K562 (cell line): ENCODE measurements at regions not wholly inside any gene's neighbourhood (a gene's known extent, or its start where the extent isn't known, plus 50 kb on each side); places are given as distances from the start of the nearest gene placed in this dataset.
"Not testable (repeated sequence)": the region's sequence is repeated elsewhere in the genome, so short reads cannot be mapped to it uniquely, and the experiment has no call there.

Source experiments
- ATAC-seq: fragments of 200-7000 bp; cut with Tn5 transposase; 3 replicates; pipeline ENCODE4 v1.9.1; 2020; ENCODE audit warnings: moderate library complexity
- BruUV-seq: library from RNA; stranded (reverse); fragments of 400-500 nt; replicated peaks from 2 replicates; lab custom pipeline; 2021; lab: Mats Ljungman, UMichigan
- CTCF ChIA-PET: fragments of 300-600 bp; formaldehyde crosslinking; extraction: SDS; loops from one replicate; lab custom pipeline; 2021; ENCODE audit warnings: low intra/inter-chr PET ratio; lab: Yijun Ruan, JAX
- POLR2A ChIA-PET: fragments of 300-600, 350-650 bp; sonication (Branson Sonifier 250); formaldehyde crosslinking; extraction: SDS; loops from one replicate; lab custom pipeline; 2021; ENCODE audit warnings: antibody characterized with exemption, inconsistent platforms; lab: Yijun Ruan, JAX
- DNase-seq, 4 experiments: peaks; one replicate each; pipeline versions ENCODE4 v3.0.0 to v3.0.0-alpha.2; 2011 to 2018; ENCODE audit warnings: low spot score in 3 of 4, mixed read lengths in 3 of 4; ENCODE audit errors: extremely low read depth in 1 of 4
- FAIRE-seq: peaks from 2 replicates; lab custom pipeline; 2011; peaks lifted over from hg19 to GRCh38; lab: Jason Lieb, UNC
- H2AFZ ChIP-seq: 2 replicates; pipeline ENCODE4 v1.6.0; 2011; ENCODE audit warnings: low read depth, low read length, control low read depth, inconsistent platforms
- H3K27ac ChIP-seq: fragments of 200-600 bp; 3 replicates; pipeline ENCODE4 v1.8.0; 2011; ENCODE audit warnings: low read depth, mild to moderate bottlenecking, control low read depth, inconsistent platforms, low read length, moderate library complexity, mixed read lengths; ENCODE audit errors: extremely low read depth
- H3K27me3 ChIP-seq, 2 experiments: fragments of 300-600 bp in 1 of 2; 2 replicates in 1 of 2; 3 replicates in 1 of 2; pipeline versions ENCODE4 v1.6.0 to v1.8.0; 2011; ENCODE audit warnings: inconsistent platforms in 2 of 2, low read length in 2 of 2, mild to moderate bottlenecking in 1 of 2, mixed read lengths in 1 of 2, moderate library complexity in 1 of 2; ENCODE audit not compliant: control insufficient read depth in 2 of 2, insufficient read depth in 2 of 2
- H3K36me3 ChIP-seq: fragments of 300-600 bp; 3 replicates; pipeline ENCODE4 v1.8.0; 2011; ENCODE audit warnings: mild to moderate bottlenecking, low read length, inconsistent platforms; ENCODE audit not compliant: control insufficient read depth, insufficient read depth
- H3K4me1 ChIP-seq, 2 experiments: fragments of 200-600 bp in 1 of 2; replicated peaks in 1 of 2; 2 replicates in 1 of 2; 3 replicates in 1 of 2; pipeline versions ENCODE4 v1.5.1 to v1.8.0; 2011; ENCODE audit warnings: inconsistent platforms in 2 of 2, low read length in 2 of 2, mild to moderate bottlenecking in 1 of 2, mixed read lengths in 1 of 2, moderate library complexity in 1 of 2; ENCODE audit not compliant: control insufficient read depth in 2 of 2, insufficient read depth in 2 of 2
- H3K4me2 ChIP-seq: 2 replicates; pipeline ENCODE4 v1.6.1; 2011; ENCODE audit warnings: low read length, control low read depth, inconsistent platforms, mixed read lengths; ENCODE audit not compliant: insufficient read depth
- H3K4me3 ChIP-seq: fragments of 200-600 bp; sonication (generic), shearing (Covaris generic); 2 replicates; pipeline ENCODE4 v1.5.1; 2016; ENCODE audit warnings: control low read depth, inconsistent platforms
- H3K79me2 ChIP-seq: fragments of 200-600 bp; 3 replicates; pipeline ENCODE4 v1.8.0; 2011; ENCODE audit warnings: low read length, inconsistent platforms; ENCODE audit not compliant: control insufficient read depth, insufficient read depth
- H3K9ac ChIP-seq, 2 experiments: 2 replicates each; pipeline versions ENCODE4 v1.6.0 to v1.6.1; 2011; ENCODE audit warnings: low read depth in 2 of 2, low read length in 2 of 2, control low read depth in 1 of 2, inconsistent platforms in 1 of 2, mild to moderate bottlenecking in 1 of 2, mixed read lengths in 1 of 2; ENCODE audit not compliant: insufficient read depth in 1 of 2
- H3K9me1 ChIP-seq: one replicate; pipeline ENCODE4 v1.6.0; 2011; ENCODE audit warnings: inconsistent platforms, mild to moderate bottlenecking, low read length, moderate library complexity; ENCODE audit not compliant: control insufficient read depth, insufficient read depth
- H3K9me3 ChIP-seq: replicated peaks from 2 replicates; pipeline ENCODE4 v1.5.1; 2011; ENCODE audit warnings: low read depth, low read length, inconsistent platforms; ENCODE audit not compliant: control insufficient read depth, insufficient read depth
- H4K20me1 ChIP-seq: replicated peaks from 2 replicates; pipeline ENCODE4 v1.6.1; 2011; ENCODE audit warnings: low read length, inconsistent platforms, mixed read lengths; ENCODE audit not compliant: control insufficient read depth, insufficient read depth
- CTCF ChIP-seq, 3 experiments: IDR thresholded peaks in 2 of 3; conservative IDR thresholded peaks in 1 of 3; 2 replicates each; pipeline ENCODE4 v1.5.1; 2011 to 2012; ENCODE audit warnings: low read length in 3 of 3, mild to moderate bottlenecking in 3 of 3, control low read depth in 2 of 3, improper control_type of control experiment in 1 of 3, inconsistent platforms in 1 of 3, low read depth in 1 of 3, mixed read lengths in 1 of 3, moderate library complexity in 1 of 3; ENCODE audit not compliant: insufficient read depth in 2 of 3
- RAD21 ChIP-seq, 2 experiments: fragments of 250-450 bp in 1 of 2; fragments of 450-650 bp in 1 of 2; sonication (Bioruptor Pico) in 1 of 2; formaldehyde crosslinking in 1 of 2; IDR thresholded peaks in 1 of 2; conservative IDR thresholded peaks in 1 of 2; 2 replicates each; pipeline versions ENCODE4 v1.4.0 to v1.8.0; 2020 to 2022; ENCODE audit warnings: mild to moderate bottlenecking in 2 of 2, moderate library complexity in 1 of 2
- WGBS: fragments of 100-300 bp; shearing (Covaris generic); methylation state at CpG from one replicate; pipeline ENCODE4 v1.1.6; 2016; ENCODE audit warnings: low coverage, mixed read lengths; ENCODE audit not compliant: insufficient coverage; ENCODE audit errors: missing lambda C conversion rate; 5-methylcytosine and 5-hydroxymethylcytosine counted together
- in situ Hi-C: fragments of 300-500 bp; cut with MboI; formaldehyde crosslinking; loops from 4 replicates; pipeline ENCODE4 v1.15.0; 2018; ENCODE audit warnings: inconsistent platforms, mixed read lengths
- intact Hi-C: fragments of 100-400 bp; cut with micrococcal nuclease; formaldehyde crosslinking; loops from 2 replicates; pipeline ENCODE4 v1.14.2; 2022

- intact Hi-C loops, BruUV-seq, POLR2A ChIA-PET, H3K79me2 ChIP-seq, H3K4me2 ChIP-seq, in situ Hi-C loops, H3K4me3 ChIP-seq, H3K4me1 ChIP-seq, H2AFZ ChIP-seq, H4K20me1 ChIP-seq, H3K27ac ChIP-seq, H3K9ac ChIP-seq, DNase-seq, H3K27me3 ChIP-seq, H3K36me3 ChIP-seq, CTCF ChIA-PET, H3K9me1 ChIP-seq, H3K9me3 ChIP-seq: not testable (repeated sequence)
- ATAC-seq: peak; percentile 70; the same call in 2 of the 3 replicates
- 0% methylated on average over 1 of the region's 3 CpGs for WGBS
- FAIRE-seq: peak; percentile 80
Observed at GRCh38 chr2:87223873-87224272, 202.2 kb upstream of the PLGLB1 start.

- in situ Hi-C loops: loop anchor here (25.0 kb wide), 1 partner anchor 783 kb away; the partner anchor contains the start of gene RNU2-63P
- DNase-seq, H3K4me3 ChIP-seq, BruUV-seq, H3K27me3 ChIP-seq, H3K4me1 ChIP-seq, H3K9me3 ChIP-seq, H3K4me2 ChIP-seq, H3K27ac ChIP-seq, H3K9me1 ChIP-seq, H3K79me2 ChIP-seq, H3K36me3 ChIP-seq, H2AFZ ChIP-seq, CTCF ChIA-PET, intact Hi-C loops, H3K9ac ChIP-seq, H4K20me1 ChIP-seq, POLR2A ChIA-PET: not testable (repeated sequence)
- FAIRE-seq (peak; percentile 98), ATAC-seq (peak; percentile 92)
- TF ChIP-seq CTCF (IDR thresholded peaks at IDR 0.05 in 2 of 3, conservative IDR thresholded peaks at IDR 0.05 in 1 of 3; ENCODE audit: insufficient read depth in 2 of 3, low read depth in 1 of 3, low read length in 3 of 3) (peak in 1 of 3 experiments; percentile 45; a peak in 2 of 6 replicates), RAD21 (CRISPR knock-in tag; conservative IDR thresholded peaks at IDR 0.05 in 1 of 2, IDR thresholded peaks at IDR 0.05 in 1 of 2) (0 out of 4 replicates have a peak, but pooled peaks of 1 of the 2 experiments have one; percentile 8)
- 0% methylated on average over 1 of the region's 4 CpGs for WGBS
Observed at GRCh38 chr2:87229091-87229689, 207.5 kb upstream of the PLGLB1 start.

DNA sequence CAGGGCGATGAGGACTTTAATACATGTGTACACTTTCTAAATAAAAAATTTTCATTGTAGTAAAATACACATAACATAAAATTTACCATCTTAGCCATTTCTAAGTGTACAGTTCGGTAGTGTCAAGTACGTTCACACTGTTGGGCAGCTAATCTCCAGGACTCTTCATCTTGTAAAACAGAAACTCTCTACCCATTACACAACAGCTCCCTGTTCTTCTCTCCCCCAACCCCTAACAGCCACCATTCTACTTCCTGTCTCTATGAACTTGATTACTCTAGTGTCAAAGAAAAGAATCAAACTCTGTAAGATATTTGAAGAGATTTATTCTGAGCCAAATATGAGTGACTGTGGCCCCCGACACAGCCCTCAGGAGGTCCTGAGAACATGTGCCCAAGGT, 208.3 kb upstream of the PLGLB1 start:
- H3K27ac ChIP-seq, H3K4me3 ChIP-seq, POLR2A ChIA-PET, H3K4me1 ChIP-seq, H3K4me2 ChIP-seq, H3K36me3 ChIP-seq, H3K9me3 ChIP-seq, intact Hi-C loops, DNase-seq, H3K9ac ChIP-seq, BruUV-seq, ATAC-seq, FAIRE-seq, CTCF ChIA-PET, H3K27me3 ChIP-seq, H2AFZ ChIP-seq, H3K79me2 ChIP-seq, H3K9me1 ChIP-seq, H4K20me1 ChIP-seq: not testable (repeated sequence)
- 0% methylated on average over 1 of the region's 4 CpGs for WGBS
- in situ Hi-C loops: loop anchor here (25.0 kb wide), 1 partner anchor 782 kb away; the partner anchor contains the start of gene RNU2-63P
